ENCODE measurements at regions not wholly inside any gene's neighbourhood (a gene's known extent, or its start where the extent isn't known, plus 50 kb on each side); places are given as distances from the start of the nearest gene placed in this dataset.

- no peak for ATAC-seq (ENCODE audit: low read depth)
- DNase-seq, result no peak
- Mint-ChIP-seq H3K36me3 (no peaks in the 10 kb centered on the region), H3K4me3 (no peak overlapping the region), H3K27ac (no peak overlapping the region), H3K4me1 (no peaks in the 10 kb centered on the region), H3K9me3 (peaks cover 2% of the 10 kb centered on the region), H3K27me3 (no peaks in the 10 kb centered on the region)
- POLR2A ChIA-PET, result no interaction called here
These were observed 424.0 kb upstream of the PDZRN3 start for GRCh38 chr3:74048699-74049098.

- no peaks in the 10 kb centered on the region for H3K9me3 Mint-ChIP-seq
- POLR2A ChIA-PET, result no interaction called here
- no peaks in the 10 kb centered on the region for H3K4me1 Mint-ChIP-seq
- no peak for DNase-seq
- H3K4me3 Mint-ChIP-seq, result no peak overlapping the region
- ATAC-seq (ENCODE audit: low read depth), result no peak
- H3K27me3 Mint-ChIP-seq, result no peaks in the 10 kb centered on the region
- no peaks in the 10 kb centered on the region for H3K36me3 Mint-ChIP-seq
- no peak overlapping the region for H3K27ac Mint-ChIP-seq
These were observed 420.3 kb upstream of the PDZRN3 start for GRCh38 chr3:74045000-74045399.

GRCh38 chr3:74041068-74041675 lies 416.4 kb upstream of the PDZRN3 start:
- no peak overlapping the region for H3K4me3 Mint-ChIP-seq
- DNase-seq, result no peak
- POLR2A ChIA-PET, result no interaction called here

GRCh38 chr3:74039105-74039504 lies 414.4 kb upstream of the PDZRN3 start:
- Mint-ChIP-seq H3K36me3 (no peaks in the 10 kb centered on the region), H3K4me3 (no peak overlapping the region), H3K4me1 (no peaks in the 10 kb centered on the region), H3K9me3 (peaks cover 1% of the 10 kb centered on the region), H3K27ac (no peak overlapping the region), H3K27me3 (no peaks in the 10 kb centered on the region)
- POLR2A ChIA-PET, result no interaction called here
- ATAC-seq (ENCODE audit: low read depth) (no peak), DNase-seq (no peak)

More at GRCh38 chr3:74041068-74041675, 416.4 kb upstream of the PDZRN3 start:
- H3K4me1 Mint-ChIP-seq, result no peaks in the 10 kb centered on the region
- no peaks in the 10 kb centered on the region for H3K36me3 Mint-ChIP-seq
- H3K27ac Mint-ChIP-seq, result no peak overlapping the region
- ATAC-seq (ENCODE audit: low read depth), result no peak
- no peaks in the 10 kb centered on the region for H3K9me3 Mint-ChIP-seq
- no peaks in the 10 kb centered on the region for H3K27me3 Mint-ChIP-seq

GRCh38 chr3:74036568-74036967 lies 411.8 kb upstream of the PDZRN3 start:
- ATAC-seq (ENCODE audit: low read depth), result no peak
- POLR2A ChIA-PET, result no interaction called here
- Mint-ChIP-seq H3K4me1 (no peaks in the 10 kb centered on the region), H3K27me3 (no peaks in the 10 kb centered on the region), H3K27ac (no peak overlapping the region), H3K4me3 (no peak overlapping the region), H3K36me3 (no peaks in the 10 kb centered on the region), H3K9me3 (peaks cover 4% of the 10 kb centered on the region)
- no peak for DNase-seq

- Mint-ChIP-seq H3K4me1 (no peaks in the 10 kb centered on the region), H3K4me3 (no peak overlapping the region), H3K9me3 (peaks cover 4% of the 10 kb centered on the region), H3K36me3 (no peaks in the 10 kb centered on the region), H3K27me3 (no peaks in the 10 kb centered on the region), H3K27ac (no peak overlapping the region)
- POLR2A ChIA-PET, result no interaction called here
- no peak for ATAC-seq (ENCODE audit: low read depth)
- no peak for DNase-seq
These were observed 411.4 kb upstream of the PDZRN3 start for GRCh38 chr3:74036102-74036501.

GRCh38 chr3:74033806-74034205 lies 409.1 kb upstream of the PDZRN3 start:
- no peak overlapping the region for H3K27ac Mint-ChIP-seq
- peaks cover 7% of the 10 kb centered on the region for H3K9me3 Mint-ChIP-seq
- no peak overlapping the region for H3K4me3 Mint-ChIP-seq
- H3K4me1 Mint-ChIP-seq, result no peaks in the 10 kb centered on the region
- ATAC-seq (ENCODE audit: low read depth), result no peak
- DNase-seq, result no peak
- H3K36me3 Mint-ChIP-seq, result no peaks in the 10 kb centered on the region
- POLR2A ChIA-PET, result no interaction called here
- no peaks in the 10 kb centered on the region for H3K27me3 Mint-ChIP-seq

GRCh38 chr3:74033381-74033780 lies 408.6 kb upstream of the PDZRN3 start:
- no peaks in the 10 kb centered on the region for H3K36me3 Mint-ChIP-seq
- no peaks in the 10 kb centered on the region for H3K4me1 Mint-ChIP-seq
- H3K27ac Mint-ChIP-seq, result no peak overlapping the region
- DNase-seq (no peak), ATAC-seq (ENCODE audit: low read depth) (no peak)
- no peak overlapping the region for H3K4me3 Mint-ChIP-seq
- H3K27me3 Mint-ChIP-seq, result no peaks in the 10 kb centered on the region
- POLR2A ChIA-PET, result no interaction called here
- peaks cover 7% of the 10 kb centered on the region for H3K9me3 Mint-ChIP-seq

GRCh38 chr3:74027121-74027520 lies 402.4 kb upstream of the PDZRN3 start:
- POLR2A ChIA-PET, result no interaction called here
- H3K27ac Mint-ChIP-seq, result no peak overlapping the region
- no peak overlapping the region for H3K4me3 Mint-ChIP-seq
- no peaks in the 10 kb centered on the region for H3K4me1 Mint-ChIP-seq
- ATAC-seq (ENCODE audit: low read depth) (no peak), DNase-seq (no peak)
- no peaks in the 10 kb centered on the region for H3K27me3 Mint-ChIP-seq
- no peaks in the 10 kb centered on the region for H3K36me3 Mint-ChIP-seq
- peaks cover 3% of the 10 kb centered on the region for H3K9me3 Mint-ChIP-seq

GRCh38 chr3:74023395-74023794 lies 398.7 kb upstream of the PDZRN3 start:
- no peak overlapping the region for H3K27ac Mint-ChIP-seq
- H3K4me1 Mint-ChIP-seq, result no peaks in the 10 kb centered on the region
- H3K36me3 Mint-ChIP-seq, result no peaks in the 10 kb centered on the region
- POLR2A ChIA-PET, result no interaction called here
- DNase-seq, result no peak
- ATAC-seq (ENCODE audit: low read depth), result no peak
- H3K9me3 Mint-ChIP-seq, result no peaks in the 10 kb centered on the region
- H3K4me3 Mint-ChIP-seq, result no peak overlapping the region
- no peaks in the 10 kb centered on the region for H3K27me3 Mint-ChIP-seq

- no peaks in the 10 kb centered on the region for H3K9me3 Mint-ChIP-seq
- no peak overlapping the region for H3K4me3 Mint-ChIP-seq
- no peaks in the 10 kb centered on the region for H3K4me1 Mint-ChIP-seq
- POLR2A ChIA-PET, result no interaction called here
- H3K36me3 Mint-ChIP-seq, result no peaks in the 10 kb centered on the region
- H3K27me3 Mint-ChIP-seq, result no peaks in the 10 kb centered on the region
- ATAC-seq (ENCODE audit: low read depth) (no peak), DNase-seq (no peak)
- no peak overlapping the region for H3K27ac Mint-ChIP-seq
These were observed 396.7 kb upstream of the PDZRN3 start for GRCh38 chr3:74021449-74021848.

- Mint-ChIP-seq H3K4me1 (no peaks in the 10 kb centered on the region), H3K27me3 (no peaks in the 10 kb centered on the region), H3K27ac (no peak overlapping the region), H3K9me3 (peaks cover 2% of the 10 kb centered on the region), H3K4me3 (no peak overlapping the region), H3K36me3 (no peaks in the 10 kb centered on the region)
- ATAC-seq (ENCODE audit: low read depth) (no peak), DNase-seq (no peak)
- POLR2A ChIA-PET, result no interaction called here
These were observed 385.5 kb upstream of the PDZRN3 start for GRCh38 chr3:74009961-74010844.

- Mint-ChIP-seq H3K27ac (no peak overlapping the region), H3K4me3 (no peak overlapping the region), H3K27me3 (no peaks in the 10 kb centered on the region), H3K9me3 (peaks cover 2% of the 10 kb centered on the region), H3K4me1 (no peaks in the 10 kb centered on the region), H3K36me3 (no peaks in the 10 kb centered on the region)
- POLR2A ChIA-PET, result no interaction called here
- DNase-seq (no peak), ATAC-seq (ENCODE audit: low read depth) (no peak)
These were observed 379.6 kb upstream of the PDZRN3 start for GRCh38 chr3:74004386-74004785.

GRCh38 chr3:74003734-74004133 lies 379.0 kb upstream of the PDZRN3 start:
- Mint-ChIP-seq H3K27me3 (no peaks in the 10 kb centered on the region), H3K27ac (no peak overlapping the region), H3K4me3 (no peak overlapping the region), H3K9me3 (peaks cover 2% of the 10 kb centered on the region), H3K4me1 (no peaks in the 10 kb centered on the region), H3K36me3 (no peaks in the 10 kb centered on the region)
- POLR2A ChIA-PET, result no interaction called here
- no peak for DNase-seq
- ATAC-seq (ENCODE audit: low read depth), result no peak
